HL-60/S4 treated with phorbol 12-myristate 13-acetate at 8.2 ng/mL for 4 days and 3 days (cell line): ENCODE measurements at regions not wholly inside any gene's neighbourhood (a gene's known extent, or its start where the extent isn't known, plus 50 kb on each side); places are given as distances from the start of the nearest gene placed in this dataset.

Experiments used
- in situ Hi-C: fragments of 300-500 bp; cut with MboI; formaldehyde crosslinking; loops from 2 replicates; pipeline ENCODE4 v1.15.0; 2022; ENCODE audit warnings: low sequenced_read_pairs

- in situ Hi-C loops, result no loop called here
Measured at GRCh38 chr16:82419332-82419731, 207.4 kb upstream of the CDH13 start.

DNA sequence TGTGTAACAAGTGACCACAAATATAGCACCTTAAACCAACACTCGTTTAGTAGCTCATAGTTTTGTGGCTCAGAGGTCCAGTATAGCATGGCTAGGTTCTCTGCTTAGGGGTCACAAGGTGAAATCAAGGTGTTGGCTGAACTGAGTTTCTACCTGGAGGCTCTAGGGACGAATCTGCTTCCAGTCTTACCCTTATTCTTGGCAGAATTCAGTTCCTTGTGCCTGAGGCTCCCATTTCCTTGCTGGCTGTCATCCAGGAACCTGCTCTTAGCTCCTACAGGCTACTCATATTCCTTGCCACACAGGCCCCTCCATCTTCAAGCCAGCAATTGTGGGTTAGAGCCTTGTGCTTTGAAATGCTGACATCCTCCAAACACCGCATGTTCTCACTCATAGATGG, 212.3 kb upstream of the CDH13 start:
- in situ Hi-C loops, result no loop called here

GRCh38 chr16:82412770-82413169, 214.0 kb upstream of the CDH13 start:
- in situ Hi-C loops, result no loop called here

DNA sequence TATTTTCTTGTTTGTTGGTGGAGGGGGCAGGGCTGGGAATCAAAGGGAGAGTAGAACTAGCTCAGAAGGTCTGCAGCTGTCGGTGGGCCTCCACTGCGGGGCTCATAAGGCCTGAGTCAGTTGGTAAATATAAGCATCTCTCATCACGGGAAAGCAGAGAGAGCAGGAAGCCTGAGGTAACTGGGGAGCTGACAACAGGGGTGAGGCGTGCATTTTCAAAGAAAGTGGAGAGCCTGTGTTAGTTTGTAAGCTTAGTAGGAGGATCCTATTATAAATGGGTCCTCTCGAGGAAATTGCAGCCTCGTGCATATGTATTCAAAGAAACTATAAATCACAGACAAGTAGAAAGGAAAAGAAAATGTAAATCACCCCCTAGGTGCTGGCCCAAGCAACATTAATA, 221.0 kb upstream of the CDH13 start:
- in situ Hi-C loops, result no loop called here

DNA sequence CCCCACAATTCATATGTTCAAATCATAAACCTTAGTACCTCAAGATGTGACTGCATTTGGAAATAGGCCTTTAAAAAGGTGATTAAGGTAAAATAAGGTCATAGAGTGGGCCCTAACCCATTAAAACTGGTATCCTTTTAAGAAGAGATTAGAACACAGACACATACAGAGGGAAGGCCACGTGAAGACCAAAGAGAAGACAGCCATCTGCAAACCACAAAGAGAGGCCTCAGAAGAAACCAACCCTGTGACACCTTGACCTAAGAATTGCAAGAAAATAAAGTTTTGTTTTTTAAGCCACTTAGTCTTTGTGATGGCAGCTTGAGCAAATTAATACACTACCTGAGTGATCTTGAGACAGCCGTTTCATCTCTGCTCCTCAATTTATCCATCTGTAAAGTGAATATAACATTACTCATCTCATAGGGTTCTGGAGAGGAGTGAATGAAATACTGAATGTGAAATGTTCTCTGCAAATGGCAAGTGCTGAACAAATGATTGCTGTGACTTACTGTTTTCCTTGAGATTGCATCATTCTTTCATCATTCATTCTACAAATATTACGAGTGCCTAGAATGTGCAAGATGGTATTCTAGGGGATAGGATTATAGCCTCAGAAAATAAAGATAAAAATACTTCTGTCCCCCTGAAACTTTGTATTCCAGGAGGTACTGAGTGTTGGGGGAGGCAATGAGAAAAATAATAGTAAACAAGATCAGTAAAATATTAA, 222.0 kb upstream of the CDH13 start:
- in situ Hi-C loops, result no loop called here

GRCh38 chr16:82402665-82403218, 224.0 kb upstream of the CDH13 start:
- in situ Hi-C loops, result no loop called here

- in situ Hi-C loops, result no loop called here
Measured at GRCh38 chr16:82400046-82400445, 226.7 kb upstream of the CDH13 start.

DNA sequence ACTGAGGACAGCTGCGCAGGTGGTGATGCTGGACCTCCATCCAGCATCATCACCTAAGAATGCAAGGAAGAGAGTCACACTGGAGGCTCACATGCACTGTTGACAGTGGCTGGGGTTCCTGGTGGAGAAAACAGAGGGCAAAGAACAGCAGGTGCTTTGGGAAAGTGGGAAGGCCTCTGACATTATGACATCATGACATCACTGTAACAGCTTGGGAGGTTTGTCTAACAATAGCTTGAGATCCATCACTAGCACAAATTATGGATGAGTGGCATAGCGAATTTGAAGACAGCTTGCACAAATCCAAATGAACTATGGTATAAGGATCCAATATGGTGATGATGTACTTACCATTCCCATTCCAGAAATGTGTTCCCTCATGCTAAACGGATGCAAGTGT, 226.5 kb upstream of the MPHOSPH6 start:
- in situ Hi-C loops, result no loop called here

GRCh38 chr16:82395212-82395611, 225.2 kb upstream of the MPHOSPH6 start:
- in situ Hi-C loops, result no loop called here

- in situ Hi-C loops, result no loop called here
Measured at GRCh38 chr16:82391690-82392089, 221.7 kb upstream of the MPHOSPH6 start.

- in situ Hi-C loops, result no loop called here
Measured at GRCh38 chr16:82389956-82390650, 220.1 kb upstream of the MPHOSPH6 start.

DNA sequence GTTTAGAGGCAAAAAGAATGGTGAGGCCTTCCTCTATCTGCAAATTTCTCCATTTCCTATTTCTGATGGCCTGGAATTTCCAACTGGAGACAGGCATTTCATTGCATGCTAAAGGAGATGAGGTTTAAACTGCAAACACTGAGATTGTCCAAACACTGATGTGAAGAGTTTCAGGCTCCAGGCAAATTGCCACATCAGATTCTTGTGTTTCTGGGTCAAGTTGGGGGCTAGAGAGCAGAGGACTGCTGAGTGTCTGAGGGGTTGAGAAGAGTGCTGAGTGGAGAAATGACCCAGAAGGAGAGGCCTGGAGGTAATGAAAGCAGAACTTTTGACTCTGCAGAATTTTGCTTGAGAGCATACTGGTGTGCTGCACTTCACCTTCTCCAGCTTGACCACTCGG, 216.7 kb upstream of the MPHOSPH6 start:
- in situ Hi-C loops, result no loop called here

DNA sequence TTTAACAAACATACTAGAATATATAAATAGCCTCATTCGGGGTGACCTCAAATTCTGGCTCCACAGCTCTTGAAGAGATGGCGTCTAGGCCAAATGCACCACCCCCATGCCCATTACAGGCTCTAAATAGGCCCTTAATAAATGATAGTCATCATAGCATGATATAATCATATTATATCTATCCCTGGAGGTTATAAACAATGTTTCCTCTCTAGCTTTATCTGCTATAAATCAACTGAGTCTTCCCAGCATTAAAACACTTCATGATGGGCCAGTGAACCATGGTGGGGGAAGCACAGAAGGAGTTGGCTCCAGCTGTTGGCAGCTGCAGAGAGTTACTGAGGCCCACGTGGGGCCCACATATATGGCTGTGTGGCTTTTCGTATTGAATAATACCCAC, 214.9 kb upstream of the MPHOSPH6 start:
- in situ Hi-C loops, result no loop called here

DNA sequence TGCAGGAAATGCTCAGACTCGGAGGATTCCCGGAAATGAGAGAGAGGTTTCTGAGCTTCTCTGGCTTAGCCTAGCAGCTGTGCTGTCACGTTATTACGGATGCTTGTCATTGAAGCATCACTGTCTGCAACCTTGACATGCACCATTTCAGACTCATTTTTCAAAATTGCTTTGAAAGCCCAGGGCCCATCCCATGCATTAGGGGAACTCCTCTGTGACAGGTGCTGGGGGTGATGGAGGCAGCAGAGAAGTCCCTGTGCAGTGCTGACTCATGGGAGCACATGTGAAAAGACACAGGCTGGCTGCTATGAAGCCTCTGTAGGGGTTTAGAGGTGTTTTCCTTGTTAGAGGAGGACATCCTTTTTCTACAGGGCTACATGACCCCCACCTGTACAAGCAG, 214.0 kb upstream of the MPHOSPH6 start:
- in situ Hi-C loops, result no loop called here

DNA sequence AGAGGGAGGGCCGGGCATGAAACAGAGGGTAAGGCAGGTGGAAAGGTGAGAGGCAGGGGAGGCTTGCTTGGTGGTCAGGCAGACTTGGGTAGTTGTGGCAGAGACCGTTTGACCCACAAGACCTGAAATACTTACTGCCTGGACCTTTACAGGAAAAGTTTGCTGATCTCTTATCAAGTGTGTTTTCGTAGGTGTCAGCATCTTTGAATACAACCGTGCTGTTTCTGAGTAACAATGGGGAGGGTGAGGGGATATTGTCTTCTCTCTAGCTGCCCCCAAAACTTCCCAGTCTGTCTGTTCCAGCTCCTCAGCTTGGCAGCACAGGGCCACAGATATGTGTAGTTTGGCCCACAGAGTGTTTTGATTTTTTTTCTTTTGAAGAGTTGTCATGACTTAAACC, 212.5 kb upstream of the MPHOSPH6 start:
- in situ Hi-C loops, result no loop called here

- in situ Hi-C loops, result no loop called here
Measured at GRCh38 chr16:82379551-82379950, 209.5 kb upstream of the MPHOSPH6 start.

DNA sequence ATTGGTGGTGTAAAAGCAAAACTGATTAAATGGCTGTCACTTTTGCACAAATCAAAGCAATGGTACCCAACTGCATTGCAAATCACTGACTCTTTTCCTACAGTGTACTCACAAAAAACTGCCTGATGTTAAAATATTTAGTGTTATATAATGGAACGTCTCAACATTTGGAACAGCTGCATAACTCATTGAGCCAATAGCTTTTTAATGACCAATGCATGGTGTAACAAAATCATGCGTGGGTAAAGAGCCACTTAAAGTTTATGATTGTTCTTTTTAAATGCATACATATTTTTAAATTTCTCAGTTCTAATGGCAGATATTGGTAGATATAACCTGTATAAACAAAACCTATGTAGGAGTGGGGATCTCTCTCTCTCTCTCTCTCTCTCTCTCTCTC, 204.0 kb upstream of the MPHOSPH6 start:
- in situ Hi-C loops, result no loop called here

DNA sequence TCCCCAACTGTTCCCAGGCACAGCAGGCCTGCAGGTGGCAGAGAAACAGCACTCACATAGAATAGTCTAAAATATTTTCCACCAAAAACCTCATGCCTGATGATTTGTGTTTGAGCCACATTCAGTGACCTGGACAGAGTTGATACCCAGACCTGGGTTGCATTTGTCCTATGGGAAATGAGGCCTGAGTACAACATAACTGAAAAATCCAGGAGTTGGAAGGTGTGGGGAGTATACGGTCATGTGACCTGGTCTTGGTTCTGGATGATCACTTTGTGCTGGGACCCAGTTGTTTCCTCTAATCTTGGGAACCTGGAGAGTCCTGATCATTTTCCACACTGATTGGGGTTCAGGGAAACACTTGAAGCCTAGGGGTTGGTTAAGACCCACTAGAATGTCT, 200.3 kb upstream of the MPHOSPH6 start:
- in situ Hi-C loops, result no loop called here

- in situ Hi-C loops, result no loop called here
Measured at GRCh38 chr16:82368041-82368440, 198.0 kb upstream of the MPHOSPH6 start.

GRCh38 chr16:82366462-82366861, 196.4 kb upstream of the MPHOSPH6 start:
- in situ Hi-C loops, result no loop called here

GRCh38 chr16:82364690-82365089, 194.7 kb upstream of the MPHOSPH6 start:
- in situ Hi-C loops, result no loop called here

DNA sequence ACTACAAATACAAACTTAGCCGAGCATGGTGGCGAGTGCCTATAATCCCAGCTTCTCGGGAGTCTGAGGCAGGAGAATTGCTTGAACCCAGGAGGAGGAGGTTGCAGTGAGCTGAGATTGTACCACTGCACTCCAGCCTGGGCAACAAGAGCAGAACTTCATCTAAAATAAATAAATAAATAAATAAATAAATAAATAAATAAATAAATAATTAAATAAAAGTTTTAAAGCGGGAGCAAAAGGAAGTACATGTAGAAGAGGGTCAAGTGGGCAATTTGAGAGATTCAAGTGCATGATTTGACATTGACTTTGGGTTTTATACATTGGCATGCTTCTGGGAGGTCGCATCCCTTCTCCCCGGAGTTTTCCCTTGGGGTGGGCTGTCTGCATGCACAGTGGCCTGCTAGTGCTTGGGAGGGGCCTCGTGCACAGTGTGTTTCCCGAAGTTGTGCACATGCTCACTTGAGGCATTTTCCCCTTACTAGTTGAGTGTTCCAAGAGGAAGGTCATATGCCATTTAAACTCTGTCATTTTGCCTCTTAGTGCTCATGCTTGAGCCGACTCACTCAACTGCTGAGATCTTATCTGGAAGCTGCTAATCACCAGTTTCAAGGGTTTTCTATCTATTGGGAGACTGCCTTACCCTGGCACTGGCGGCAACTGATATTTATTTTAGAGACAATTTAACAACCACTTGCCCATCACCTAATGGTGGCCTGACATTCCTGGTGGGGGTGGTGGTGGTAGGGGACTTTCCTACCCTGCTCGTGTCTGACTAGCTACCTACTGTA, 193.2 kb upstream of the MPHOSPH6 start:
- in situ Hi-C loops, result no loop called here
